HG02852 (cell line): ENCODE measurements at regions not wholly inside any gene's neighbourhood (a gene's known extent, or its start where the extent isn't known, plus 50 kb on each side); places are given as distances from the start of the nearest gene placed in this dataset.

Experiments used
- ATAC-seq: cut with Tn5 transposase; IDR thresholded peaks from one replicate; pipeline ENCODE4 v1.9.1; 2021; ENCODE audit warnings: mild to moderate bottlenecking, moderate library complexity; ENCODE audit not compliant: unreplicated experiment

DNA sequence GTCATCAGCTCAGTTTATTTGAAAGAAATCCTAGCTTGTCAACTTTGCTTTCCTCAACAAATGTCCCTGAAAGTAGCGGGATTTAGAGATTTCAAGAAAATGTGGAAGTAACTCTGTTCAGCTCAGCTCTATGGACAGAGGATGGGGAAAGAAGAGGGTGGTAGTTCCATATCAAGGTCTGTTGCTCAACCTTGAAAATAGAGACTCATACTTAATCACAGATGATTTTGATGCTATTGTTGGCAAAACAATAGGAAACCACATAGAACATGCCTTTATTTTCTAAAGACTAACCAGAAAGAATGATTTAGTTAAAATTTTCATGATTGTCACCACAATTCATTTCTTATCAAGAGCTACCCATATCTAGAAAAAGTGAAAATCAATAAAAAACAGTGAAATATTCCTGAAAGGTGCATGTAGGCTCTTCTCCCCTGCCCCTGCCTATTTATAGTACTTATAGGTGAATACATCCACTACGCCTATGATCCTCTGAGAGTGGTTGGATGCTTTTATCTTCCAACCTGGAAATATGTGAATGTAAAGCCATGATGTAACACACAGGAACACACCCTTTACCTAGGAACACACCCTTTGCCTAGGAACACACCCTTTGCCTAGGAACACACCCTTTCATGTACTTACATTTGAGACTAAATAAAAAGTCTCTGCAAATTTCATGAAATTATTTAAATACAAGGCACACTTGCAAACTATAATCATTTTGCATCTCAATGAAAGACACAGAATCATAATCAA lies 65.8 kb downstream of the ETAA1 start:
- no peak for ATAC-seq

DNA sequence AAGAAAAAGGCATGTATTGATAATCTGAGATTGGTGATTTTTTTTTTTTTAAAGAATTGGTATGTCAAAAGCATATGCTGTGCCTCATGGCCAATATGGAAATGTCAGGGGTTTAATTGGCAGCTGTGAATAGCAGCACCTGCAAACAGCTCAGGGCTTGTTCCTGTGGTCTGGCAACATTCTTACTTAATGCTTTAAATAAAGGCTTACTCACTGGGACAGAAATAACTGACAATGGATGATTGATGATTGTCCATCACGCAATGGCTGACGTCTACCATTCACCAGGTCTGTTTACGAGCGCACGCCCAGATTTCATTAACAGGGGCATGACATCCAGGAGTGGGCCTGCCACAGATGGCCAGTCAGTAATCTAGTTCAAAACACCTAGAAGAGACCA lies 66.7 kb downstream of the ETAA1 start:
- ATAC-seq: no peak

DNA sequence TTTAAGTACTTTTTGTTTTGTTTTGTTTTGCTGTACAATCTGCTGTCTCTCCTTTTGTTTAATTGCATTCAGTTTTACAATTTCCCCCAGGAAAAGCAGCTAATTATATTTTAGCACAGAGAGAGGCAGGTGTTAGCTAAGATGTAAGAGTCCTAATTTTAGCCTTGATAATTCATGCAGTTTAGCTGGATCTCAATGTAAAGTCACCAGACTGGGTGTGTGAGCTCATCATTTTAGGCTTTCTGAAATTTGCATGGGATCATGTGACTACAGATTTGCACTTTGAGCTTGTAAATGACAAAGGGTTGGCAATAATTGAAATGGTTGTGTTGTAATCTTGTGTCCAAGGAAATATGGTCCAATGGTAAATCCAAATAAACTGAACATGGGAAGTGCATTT lies 68.5 kb downstream of the ETAA1 start:
- ATAC-seq: no peak

DNA sequence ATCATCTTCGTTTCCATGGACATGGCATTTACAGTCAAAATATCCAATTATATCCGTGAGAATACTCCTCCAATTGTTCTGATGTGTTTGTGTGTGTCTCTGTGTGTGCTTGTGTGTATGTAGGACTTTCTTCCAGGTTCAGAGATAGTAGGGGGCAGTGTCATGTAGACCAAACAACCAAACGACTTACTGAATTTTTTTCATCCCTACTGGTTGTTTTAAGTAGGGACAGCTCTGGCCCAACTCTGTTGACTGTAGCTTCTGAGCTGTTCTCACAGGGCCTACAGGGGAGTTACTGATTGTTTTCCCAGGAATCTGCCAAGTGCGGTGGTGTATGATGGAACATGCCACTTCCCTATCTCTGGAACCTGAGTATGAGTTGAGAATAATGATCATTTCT lies 69.6 kb downstream of the ETAA1 start:
- no peak for ATAC-seq

DNA sequence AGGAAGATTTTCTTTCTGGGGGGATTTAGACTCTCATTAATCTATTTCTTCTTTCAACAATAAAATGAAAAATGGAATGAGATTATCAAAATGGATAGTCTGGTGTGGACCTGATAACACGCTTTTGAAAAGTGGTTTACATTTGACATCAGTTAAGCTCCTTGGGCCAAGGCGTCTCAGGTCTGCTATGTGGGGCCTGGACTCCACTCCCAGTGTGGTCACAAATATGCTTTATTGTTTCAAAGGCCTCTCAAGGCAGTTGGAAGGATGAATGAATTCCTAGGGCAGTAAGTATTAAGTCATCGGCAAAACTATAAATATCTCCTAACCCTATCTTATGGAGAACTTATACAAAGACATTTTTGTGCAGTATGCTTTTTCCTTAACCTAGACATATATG lies 74.5 kb downstream of the ETAA1 start:
- no peak for ATAC-seq

DNA sequence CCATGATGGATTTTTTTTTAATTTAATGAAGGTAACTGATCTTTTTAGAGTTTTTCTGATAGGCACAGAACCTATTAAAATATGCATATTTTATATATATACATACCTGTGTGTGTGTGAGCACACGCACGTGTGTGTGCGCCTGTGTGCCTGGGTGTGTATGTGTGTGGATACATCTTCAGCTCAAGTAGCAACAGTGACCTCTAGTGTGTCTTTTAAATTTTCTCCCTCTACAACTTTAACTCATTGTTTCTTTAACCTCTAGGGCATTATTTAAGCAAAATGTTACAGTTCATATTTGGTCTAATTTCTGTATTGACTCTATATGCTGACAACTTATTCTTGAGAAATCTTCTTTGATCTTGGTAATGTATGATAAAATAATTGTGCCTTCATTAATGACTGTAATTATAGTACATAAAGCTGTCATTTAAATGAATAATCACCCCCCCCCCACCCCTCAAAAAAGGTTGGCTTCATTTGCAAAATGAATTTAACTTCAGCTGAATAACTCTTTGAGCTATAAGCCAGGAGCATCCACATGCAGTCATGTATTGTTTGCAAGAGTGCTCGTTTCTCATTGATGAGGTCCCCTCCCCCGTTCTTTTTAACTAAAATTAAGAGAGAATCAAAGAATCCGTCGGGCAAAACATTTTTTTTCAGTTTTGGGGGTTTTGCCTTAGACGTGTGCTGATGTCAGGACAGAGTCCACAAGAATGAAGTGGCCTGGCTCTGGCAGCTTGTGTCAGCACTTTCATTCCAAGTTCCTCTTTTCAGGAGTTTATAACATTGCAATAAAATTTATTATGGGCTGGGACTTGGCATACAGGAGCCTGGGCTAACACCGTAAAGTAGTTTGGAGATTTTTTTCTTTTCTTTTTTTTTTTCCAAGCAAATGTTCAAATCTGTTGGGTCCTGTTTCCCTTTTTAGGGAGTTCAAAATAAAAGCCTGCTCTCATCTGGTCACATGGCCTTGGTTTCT lies 80.0 kb downstream of the ETAA1 start:
- no peak for ATAC-seq

DNA sequence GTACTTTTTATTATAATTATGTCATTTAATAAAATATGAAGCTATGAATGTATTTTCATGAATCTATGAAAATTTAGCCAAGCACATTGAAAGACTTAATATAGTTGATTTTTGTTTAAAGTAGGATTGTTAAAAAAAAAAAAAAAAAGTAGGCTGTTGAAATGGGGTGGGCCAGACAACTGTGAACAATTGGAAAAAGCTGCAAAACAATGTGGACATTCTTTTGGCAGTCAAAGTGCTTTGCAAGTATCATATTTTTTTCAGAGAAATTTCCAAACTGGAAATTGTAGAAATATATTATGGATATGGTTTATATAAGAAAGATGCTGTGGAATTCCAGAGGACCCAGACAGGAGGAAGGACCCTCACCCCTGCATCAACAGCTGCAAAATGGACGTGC lies 82.1 kb downstream of the ETAA1 start:
- no peak for ATAC-seq

DNA sequence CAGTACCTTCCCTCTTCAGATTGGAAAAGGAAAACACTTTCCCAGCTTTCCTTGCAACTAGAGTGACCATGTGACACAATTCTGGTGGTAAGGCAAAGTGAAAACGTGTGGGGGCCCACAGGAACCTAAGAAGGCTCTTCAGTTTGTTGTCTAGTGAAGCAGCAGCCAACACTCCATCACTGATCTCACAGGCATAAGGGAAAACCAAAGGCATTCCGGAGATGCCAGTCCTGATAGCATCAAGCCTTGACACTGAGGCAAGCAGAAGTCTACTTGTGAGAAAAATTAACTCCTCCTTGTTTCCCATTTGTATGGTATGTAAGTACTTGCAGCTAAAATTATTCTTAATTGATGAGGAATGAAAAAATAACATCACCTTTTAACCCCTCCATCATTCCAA lies 88.3 kb downstream of the ETAA1 start:
- ATAC-seq: no peak

DNA sequence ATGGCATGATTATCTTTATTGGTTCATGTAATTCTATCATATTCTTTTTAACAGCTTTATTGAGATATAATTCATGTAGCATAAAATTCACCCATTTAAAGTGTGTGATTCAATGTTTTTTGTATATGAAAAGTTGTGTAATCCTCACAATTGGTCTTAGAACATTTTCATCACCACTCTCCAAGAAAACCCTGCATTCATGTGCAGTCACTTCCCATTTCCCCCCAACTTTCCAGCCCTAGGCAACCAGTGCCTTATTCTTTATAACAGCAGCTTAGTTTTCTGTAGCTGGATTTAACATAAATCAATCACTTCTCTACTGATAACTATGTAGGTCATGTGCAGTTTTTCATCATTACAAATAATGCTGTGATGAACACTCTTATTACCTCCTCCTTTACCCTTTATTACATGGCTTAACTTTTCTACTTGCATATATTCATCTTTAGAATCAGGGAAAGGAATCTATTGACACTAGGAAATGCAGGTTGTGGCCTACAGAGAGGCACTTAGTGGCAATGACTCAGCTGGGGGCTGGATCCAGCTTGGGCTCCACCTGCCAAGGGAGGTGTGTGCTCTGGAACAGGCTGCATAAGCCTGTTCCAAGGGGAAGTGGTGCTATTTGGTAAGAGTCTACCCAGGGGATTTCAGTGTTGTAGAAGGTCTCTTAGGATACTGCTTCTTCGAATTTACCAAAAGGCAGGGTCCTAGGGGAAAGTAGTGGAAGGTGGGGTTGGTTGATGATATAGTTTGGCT lies 89.1 kb downstream of the ETAA1 start:
- ATAC-seq: no peak

DNA sequence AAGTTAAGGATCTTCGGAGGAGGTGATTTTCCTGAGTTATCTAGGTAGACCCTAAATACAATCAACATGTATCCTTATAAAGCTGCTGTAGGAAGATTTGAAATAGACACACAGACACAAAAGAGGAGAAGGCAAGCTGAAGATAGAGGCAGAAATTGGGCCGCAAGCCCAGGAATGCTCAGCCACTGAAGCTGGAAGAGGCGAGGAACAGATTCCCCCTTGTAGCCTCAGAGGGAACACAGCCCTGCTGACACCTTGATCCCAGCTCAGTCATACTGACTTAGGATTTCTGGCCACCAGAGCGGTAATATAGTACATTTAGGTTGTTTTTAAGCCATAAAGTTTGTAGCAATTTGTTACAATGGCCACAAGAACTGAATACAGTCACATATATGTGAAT lies 90.9 kb downstream of the ETAA1 start:
- ATAC-seq: no peak

DNA sequence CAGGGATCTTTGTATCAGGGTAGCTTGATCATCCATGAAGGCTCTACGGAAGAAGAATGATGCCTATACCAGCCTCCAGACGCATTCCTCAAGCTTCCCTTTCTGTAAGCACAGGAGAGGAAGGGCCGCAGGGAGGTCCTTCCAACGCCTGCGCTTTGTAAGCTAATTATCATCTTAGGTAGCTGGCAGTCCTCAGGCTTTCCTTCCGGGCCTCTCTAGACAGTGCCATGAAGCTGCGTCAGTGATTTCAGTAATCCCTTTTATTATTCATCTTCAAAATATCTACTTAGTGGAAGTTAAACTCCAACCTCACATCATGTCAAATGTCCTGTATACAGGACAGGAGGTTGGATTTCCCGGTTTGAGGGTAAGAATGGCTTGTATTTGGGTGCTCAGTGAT lies 92.3 kb downstream of the ETAA1 start:
- ATAC-seq: no peak

DNA sequence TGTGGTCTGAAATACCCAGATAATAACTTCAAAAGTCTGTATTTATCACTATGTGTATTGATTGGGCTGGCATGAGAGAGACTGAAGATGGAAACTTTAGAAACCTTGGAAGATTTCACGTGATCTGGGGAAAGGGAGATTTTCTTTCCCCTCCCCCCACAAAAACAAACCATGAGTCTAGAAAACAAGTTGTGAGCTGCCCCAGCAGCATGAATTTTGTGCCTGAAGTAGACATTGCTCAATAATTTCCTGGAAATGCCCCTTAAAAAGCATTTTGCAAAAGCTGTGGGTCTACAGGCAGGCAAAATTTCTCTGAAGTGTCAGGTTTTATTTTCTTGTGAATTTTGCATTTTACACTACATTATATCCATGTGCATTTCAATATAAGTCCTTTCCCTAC lies 101.8 kb downstream of the ETAA1 start:
- no peak for ATAC-seq

DNA sequence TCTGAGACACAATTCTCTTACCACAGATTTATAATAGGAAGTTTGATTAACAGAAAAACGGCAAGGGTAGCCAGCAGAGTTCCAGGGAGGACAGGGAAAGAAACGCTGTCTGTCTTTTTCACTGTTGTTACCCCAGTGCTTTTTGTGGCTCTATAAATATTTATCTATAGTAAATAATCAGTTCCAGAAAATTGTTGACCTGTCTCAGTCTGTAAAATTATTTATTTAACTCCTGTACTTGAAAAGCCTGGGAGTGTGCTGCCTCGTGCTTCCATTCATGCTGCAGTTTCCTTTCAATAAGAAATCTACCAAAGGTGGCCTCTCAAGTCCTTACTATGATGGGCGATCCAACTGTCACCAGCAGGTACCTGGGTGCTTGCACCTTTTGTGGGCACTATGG lies 102.9 kb downstream of the ETAA1 start:
- no peak for ATAC-seq

DNA sequence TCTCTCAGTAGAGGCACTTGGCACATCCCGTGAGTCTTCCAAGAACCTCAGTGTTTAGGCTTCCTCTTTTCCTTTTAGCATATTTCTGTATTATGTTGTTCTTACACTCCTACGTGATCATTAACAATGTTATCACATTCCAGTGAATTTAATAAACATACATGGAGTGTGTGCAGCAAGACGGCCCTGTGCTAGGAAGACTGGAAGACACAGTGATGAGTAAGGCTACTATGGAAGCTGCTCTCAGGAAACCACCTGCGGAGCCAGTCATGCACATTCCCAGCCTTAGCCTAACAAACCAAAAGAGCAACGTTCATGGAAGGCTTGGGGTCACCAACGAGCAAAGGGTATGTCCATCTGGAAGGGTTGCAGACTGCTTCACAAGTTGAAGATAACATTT lies 103.4 kb downstream of the ETAA1 start:
- ATAC-seq: no peak

DNA sequence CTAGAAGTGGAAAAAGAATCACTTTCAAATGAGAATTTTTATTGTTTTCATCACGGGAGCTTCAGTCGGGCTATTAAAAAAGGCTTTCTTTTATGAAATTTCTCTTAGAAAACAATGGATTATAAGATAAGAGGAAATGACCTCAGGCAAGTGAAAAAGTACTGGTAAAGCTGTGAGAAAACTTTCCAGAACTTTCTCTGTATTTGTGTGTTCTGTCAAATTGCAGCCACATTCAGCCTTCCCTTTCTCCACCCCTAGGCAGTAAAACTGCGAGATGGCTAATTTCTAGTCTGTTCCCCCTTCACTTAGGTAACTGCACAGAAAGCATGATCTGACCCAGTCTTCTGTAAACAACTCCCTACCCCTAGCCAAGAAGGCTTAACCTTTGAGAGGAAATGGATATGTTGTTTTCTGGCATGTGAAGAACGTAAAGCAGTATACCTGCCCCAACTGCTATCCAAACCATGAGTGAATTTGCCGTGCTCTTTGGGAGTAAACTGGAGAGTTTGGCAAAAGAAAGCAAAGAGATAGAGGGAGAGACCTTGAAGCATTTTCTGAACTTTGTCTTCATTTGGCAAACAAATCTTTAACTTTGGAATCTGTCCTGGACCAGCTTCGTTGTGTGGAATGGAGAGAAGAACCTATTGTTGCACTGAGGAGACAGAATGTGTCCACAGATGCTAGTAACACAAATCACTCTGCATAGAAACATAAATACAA lies 105.4 kb downstream of the ETAA1 start:
- no peak for ATAC-seq

DNA sequence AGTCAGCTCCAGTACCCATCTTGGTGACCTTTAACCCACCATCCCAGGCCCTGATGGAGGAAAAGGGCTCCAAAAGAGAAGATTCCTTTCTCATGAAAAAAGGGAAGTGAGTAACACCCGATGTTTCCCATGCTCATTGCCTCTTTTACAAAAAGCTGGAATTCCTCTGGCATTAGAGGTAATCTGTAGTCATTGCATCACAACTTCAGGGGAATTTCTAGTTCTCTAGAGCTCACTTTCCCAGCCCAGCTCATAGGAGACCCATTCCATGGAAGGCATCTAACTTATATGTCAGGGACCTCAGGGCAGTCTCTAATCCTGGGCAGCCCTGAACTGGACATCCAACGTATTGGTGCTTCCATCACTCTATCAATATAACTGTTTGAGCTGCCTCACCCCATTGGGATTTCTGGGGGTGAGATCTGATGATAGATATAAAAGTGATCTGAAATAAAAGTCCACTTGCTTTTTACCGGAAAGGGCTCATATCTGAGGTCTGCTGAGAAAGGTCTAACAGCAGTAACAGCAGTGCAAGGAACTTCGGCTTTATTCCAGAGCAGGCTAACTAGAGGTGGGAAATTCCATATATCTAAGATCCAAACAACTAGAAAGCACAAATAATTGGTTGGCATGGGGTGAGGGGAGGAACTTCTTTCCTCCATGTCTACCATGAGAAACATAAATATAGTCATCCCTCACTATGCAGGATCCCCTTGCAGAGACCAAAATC lies 106.1 kb downstream of the ETAA1 start:
- no peak for ATAC-seq

DNA sequence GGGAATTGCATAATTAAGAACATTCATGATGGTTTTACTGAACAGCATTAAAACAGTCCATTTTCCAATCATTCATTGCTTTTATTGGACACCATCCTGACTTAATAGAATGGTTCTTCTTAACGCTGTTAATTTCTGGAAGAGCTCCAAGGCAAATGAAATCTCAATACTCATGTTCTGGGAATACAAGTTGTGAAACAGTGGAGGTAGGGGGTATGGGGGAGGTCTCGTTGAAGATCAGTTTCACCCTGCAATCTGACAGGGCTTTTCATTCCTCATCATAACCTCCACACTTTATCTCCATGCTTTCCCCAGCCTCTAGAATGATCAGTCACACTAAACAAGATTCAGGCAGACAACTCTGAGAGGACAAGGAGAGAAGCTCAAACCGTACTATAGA lies 113.6 kb downstream of the ETAA1 start:
- ATAC-seq: no peak

DNA sequence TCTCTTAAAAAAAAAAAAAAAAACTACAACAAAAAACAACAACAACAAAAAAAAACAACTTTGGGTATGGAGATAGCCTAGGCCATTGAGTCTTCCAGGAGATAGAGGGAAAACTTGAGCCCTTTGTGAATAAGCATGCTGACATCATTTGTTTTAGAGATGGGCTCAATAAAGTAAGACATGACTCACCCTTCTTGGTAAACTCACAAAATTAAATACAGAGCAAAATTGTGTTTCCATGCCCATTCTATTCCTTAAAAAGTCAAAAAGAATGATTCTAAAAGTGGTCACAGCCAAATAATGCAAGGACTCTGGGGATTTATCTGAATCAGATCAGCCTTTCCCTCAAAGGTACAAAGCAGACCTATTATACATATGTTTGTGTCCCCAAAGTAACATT lies 117.4 kb downstream of the ETAA1 start:
- no peak for ATAC-seq

DNA sequence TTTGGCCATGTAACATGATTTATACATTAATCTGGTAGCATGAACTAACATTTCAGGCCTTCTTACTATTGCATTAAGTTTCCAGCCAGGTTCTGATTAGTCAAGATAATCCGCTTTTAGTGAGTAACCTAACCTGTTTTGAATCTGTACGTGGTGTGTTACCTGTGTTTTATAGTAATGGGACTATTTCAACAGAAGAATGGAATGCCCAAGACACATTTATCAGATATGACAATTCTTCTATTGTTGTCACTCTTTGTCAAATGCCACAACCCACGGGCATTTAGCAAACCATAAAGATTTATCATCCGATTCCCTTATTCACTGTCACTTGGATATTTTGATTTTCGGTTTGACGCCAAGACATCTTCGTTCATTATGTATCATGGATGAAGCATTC lies 117.9 kb downstream of the ETAA1 start:
- ATAC-seq: no peak

DNA sequence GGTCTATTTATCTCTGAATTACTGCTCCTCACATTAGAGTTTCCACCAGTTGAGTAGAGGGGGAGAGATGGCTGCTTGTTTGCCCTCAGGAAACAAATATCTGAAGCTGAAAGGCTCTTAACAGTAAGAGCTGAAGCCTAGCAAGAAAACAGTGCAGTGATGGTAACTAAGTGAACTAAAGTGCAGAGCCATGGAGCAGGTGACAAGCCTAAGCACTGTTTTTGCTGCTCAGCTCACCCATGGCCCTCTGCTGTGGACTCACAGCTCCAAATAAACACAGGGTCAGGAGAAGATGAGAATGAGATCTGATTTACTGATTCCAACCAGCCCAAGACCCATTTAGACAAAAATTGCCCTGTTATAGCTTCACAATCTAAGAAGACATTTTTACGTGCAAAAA lies 118.4 kb downstream of the ETAA1 start:
- no peak for ATAC-seq
